ENCODE measurements at regions not wholly inside any gene's neighbourhood (a gene's known extent, or its start where the extent isn't known, plus 50 kb on each side); places are given as distances from the start of the nearest gene placed in this dataset.

DNA sequence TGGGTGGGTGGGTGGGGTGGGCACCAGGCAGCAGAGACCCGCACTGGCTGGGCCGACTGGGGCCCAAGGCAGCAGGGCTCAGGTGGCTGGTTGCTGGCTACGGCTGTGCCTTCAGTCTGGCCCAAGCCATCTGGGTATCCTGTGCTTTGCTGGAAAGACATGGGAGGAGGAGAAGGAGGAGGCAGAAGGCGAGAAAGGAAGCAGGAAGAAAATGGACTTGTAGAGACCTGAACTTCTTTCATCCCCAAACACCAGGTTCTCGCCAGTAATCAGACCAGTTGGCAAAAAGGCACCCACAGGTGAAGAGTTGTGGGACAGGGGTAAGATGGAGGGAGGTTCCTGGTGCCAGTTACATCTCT lies 78.8 kb downstream of the IGLL1 start:
- TF ChIP-seq FOXM1 (IDR thresholded peaks at IDR 0.05; ENCODE audit: borderline replicate concordance) (no peak), SP1 (IDR thresholded peaks at IDR 0.05) (no peak), FOXK2 (IDR thresholded peaks at IDR 0.05) (no peak), ELF4 (IDR thresholded peaks at IDR 0.05) (no peak), CTBP1 (IDR thresholded peaks at IDR 0.05; ENCODE audit: borderline replicate concordance) (no peak), NFRKB (IDR thresholded peaks at IDR 0.05) (no peak), SUZ12 (IDR thresholded peaks at IDR 0.05) (no peak), FOXA1 (IDR thresholded peaks at IDR 0.05) (no peak), ARNT (IDR thresholded peaks at IDR 0.05) (no peak)
